ENCODE measurements at regions not wholly inside any gene's neighbourhood (a gene's known extent, or its start where the extent isn't known, plus 50 kb on each side); places are given as distances from the start of the nearest gene placed in this dataset.
"Not testable (repeated sequence)": the region's sequence is repeated elsewhere in the genome, so short reads cannot be mapped to it uniquely, and the experiment has no call there.

GRCh38 chr6:84635081-84635761, 129.2 kb downstream of the TBX18 start:
- DNase-seq = no peak

DNA sequence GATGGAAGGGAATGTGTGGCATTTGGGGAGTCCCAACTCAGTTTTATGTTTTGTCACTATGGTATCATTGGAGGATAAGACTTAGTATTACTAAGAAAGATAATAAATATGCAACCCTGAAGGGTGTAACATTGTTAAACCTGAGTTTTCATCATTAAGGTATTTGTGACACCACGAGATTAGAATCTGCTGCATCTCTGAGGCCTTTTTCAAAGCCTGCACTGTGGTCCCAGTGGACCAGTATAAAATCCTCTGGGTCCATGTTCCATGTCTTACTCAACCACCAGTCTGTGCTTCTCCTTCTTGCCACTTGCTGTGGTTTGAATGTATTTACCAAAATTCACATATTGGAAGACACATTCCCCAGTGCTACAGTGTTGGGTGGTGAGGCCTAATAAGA, 130.6 kb downstream of the TBX18 start:
- no peak for DNase-seq

- DNase-seq = not testable (repeated sequence)
Observed at GRCh38 chr6:84626527-84626926, 137.9 kb downstream of the TBX18 start.

DNA sequence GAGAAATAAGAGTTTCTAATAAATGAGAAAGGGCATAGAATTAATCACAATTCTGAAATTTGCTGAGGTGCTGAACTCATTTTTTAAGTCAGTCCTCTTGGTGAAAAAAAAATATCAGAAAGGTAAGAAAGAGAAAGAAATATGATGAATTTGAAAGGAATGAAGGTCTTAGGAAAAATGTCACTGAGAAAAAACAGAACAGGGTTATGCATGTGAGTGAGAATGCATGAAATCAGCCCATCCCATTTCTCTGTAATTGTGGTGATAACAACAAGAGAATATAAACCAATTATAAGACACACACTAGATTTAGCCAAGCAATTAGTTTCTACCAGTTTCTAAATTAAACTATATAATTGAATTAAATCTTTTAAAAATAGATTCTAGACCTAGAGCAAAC, 138.9 kb downstream of the TBX18 start:
- no peak for DNase-seq

- DNase-seq = no peak
Observed at GRCh38 chr6:84623956-84624680, 140.3 kb downstream of the TBX18 start.

DNA sequence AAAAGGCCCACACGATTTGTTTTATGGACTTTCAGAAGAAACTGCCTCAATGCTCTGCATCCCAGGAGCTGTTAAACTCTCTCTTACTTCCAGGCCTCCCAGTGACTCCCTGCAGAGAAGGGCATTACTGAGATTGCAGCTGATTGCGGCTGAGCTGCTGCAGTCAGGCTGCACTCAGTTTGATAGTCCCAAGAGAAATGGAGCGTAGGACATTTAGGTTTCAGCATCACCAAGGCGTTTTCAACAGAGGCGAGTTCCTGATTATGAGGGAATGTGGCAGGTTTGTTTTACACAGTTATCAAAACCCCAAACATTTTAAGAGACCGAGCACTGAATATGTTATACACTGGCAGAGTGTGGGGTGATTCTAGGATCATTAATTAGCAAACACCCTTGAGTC, 145.6 kb downstream of the TBX18 start:
- DNase-seq = no peak

DNA sequence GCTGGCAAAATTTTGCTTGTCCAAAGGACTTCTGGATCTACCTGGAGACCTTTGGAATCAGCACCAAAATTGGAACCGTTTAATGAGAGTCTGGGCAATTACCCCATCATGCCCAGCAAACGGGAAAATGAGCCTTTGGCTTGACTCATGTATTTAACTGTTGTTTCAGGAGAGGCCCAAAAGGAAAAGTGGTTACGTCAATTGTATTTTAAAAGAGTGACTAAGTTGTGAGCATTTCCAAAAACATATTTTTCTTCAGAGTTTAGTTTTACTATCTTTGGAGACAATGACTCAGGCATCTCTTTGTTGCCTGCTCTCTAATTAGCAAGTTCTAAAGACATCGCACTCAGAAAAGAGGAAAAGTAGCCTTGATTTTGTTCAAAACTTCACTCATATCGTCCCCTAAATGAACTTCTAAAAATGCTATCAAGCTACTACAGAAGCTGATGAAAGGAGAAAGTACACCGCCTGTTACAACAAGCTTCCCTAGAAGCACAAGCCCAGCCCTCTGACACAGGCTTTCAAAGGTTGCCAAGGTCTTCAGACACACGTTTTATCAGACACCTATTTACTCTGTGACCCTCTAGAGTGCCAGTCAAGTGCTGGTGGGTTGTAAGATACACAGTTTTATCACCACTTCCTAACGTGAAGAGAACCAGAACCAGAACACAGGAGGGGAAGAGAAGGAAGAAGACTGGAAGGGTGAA, 146.2 kb downstream of the TBX18 start:
- no peak for DNase-seq

DNA sequence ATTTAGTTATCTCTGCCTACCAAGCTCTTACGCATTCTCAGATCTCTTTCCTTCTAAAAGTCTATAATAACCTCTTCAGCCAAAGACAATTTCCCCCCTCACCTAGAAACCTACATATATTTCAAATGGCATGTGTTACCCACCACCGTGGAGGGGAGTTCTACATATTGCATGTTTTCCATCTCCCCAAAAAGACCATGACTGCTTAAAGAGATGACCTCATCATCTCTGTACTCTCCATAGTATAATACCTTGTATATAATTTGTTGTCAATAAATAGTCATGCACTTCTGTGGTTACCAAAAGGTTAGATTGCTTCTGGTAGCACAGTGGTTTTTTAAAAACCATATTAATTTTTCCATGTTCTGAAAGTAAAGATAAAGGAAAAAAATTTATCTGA, 148.4 kb downstream of the TBX18 start:
- DNase-seq = no peak

DNA sequence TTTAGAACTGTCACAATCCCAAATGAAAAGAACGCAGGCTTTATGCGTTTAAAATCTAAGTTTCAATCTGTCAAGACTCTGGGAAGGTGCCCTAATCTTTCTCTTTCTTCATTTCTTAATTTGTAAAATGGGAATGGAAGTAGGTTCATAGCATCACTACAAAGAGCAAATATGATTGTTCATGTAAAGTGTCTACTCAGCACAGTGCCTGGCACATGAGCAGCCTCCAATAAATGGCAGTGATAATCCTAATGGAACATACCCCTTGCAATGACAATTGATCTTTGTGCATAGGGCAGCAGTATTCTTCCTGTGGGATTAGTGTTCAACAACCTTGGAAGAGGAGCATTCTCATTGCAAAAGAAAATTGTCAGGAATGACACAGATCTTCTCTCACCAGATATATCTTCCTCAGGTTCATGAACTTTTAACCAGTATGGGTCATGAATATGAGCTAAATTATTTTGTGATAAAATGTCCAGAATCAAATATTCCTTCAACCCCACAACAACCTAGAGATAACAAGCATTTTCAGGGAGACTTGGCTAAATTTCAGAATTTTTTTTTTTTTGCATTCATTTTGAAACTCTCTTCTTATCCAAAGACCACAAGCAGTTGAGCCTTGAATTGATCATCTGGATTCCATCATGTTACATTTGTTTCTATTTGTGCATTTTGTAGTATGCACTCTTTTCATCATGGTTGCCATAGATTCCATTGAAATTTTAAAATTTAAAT, 149.1 kb downstream of the TBX18 start:
- DNase-seq = no peak

DNA sequence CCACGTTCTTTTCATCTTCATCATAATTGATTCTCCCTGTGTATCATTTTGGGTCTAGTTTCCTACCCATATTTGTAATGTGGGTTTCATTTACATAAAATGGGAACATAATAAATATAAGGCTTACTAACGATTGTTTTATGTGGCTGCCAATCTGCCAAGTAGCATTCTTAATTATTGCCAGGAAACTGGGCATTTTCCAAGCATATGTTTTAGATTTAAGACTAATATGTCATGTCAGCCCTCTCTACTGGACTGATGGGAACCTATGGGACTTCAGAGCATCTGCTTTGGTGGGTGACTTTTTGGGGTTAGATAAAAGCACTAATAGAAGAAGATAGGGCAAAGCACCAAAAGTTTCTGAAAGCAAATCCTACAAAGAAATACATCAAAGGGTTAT, 157.5 kb downstream of the TBX18 start:
- no peak for DNase-seq

DNA sequence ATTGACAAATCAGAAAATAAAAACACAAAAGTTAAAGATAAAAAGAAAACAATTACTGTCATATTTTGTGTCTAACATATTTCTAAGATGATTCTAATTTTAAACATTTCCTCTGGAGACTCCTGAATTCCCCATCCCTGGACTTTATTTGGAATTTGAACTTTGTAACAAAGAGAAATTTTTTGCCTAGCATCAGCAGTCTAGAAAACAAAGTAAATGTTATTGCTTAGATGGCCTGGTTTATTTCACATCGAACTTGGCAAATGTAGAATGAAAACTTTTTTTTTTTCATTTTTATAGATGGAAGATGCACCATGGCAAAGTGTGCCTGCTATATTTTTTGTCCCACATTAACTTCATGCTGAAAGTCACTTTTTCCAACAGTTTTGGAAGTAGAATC, 159.1 kb downstream of the TBX18 start:
- DNase-seq = no peak

GRCh38 chr6:84601366-84601765, 163.0 kb downstream of the TBX18 start:
- DNase-seq = no peak

- DNase-seq = no peak
Observed at GRCh38 chr6:84599991-84600390, 164.4 kb downstream of the TBX18 start.

DNA sequence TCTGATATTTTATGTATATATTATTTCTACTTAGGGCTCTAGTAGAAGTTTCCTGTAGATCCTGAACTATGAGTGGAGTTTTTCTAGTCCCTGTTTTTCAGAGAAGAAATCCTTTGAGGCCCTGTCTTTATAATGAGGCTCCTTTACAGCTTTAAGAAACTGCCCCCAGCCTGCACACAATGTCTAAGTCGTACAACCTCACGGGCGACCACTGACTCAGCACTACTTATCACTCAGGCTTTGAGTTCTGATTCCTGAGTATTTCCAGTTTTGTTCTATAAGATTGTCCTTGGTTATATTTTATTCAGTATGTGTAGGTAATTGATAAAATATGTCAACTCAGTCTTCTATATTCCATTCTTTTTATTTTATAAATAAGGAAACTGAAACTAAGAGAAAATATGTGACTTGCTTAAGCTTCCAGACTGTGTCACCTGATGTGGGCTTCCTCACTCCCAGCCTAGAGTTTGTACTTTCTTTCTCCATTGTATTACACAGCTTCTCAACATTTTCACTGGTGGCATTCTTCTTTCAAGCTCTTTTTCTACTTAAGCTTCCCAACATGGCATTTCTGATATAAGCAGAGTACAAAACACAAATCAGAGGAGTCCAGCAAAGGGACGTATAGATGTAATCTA, 167.0 kb downstream of the TBX18 start:
- no peak for DNase-seq

GRCh38 chr6:84596488-84596887, 167.9 kb downstream of the TBX18 start:
- DNase-seq = no peak

DNA sequence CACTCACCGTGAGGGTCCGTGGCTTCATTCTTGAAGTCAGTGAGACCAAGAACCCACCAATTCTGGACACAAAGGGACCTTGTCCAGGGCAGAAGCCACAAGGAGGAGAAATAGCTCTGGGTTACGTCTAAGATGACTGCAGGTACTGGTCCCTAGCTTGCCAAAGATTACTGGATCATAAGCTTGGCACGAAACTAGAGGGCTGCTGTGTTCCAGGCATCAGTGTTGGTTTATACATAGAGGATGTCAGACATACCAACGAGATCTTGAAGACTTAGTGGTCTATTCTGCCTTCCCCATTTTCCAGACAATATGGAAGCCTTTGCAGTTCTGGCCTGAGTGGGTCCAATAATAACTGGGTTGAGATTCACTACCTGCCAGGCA, 175.7 kb downstream of the TBX18 start:
- peak; percentile 46 for DNase-seq

GRCh38 chr6:84587994-84588696, 176.3 kb downstream of the TBX18 start:
- peak; percentile 82 for DNase-seq

DNA sequence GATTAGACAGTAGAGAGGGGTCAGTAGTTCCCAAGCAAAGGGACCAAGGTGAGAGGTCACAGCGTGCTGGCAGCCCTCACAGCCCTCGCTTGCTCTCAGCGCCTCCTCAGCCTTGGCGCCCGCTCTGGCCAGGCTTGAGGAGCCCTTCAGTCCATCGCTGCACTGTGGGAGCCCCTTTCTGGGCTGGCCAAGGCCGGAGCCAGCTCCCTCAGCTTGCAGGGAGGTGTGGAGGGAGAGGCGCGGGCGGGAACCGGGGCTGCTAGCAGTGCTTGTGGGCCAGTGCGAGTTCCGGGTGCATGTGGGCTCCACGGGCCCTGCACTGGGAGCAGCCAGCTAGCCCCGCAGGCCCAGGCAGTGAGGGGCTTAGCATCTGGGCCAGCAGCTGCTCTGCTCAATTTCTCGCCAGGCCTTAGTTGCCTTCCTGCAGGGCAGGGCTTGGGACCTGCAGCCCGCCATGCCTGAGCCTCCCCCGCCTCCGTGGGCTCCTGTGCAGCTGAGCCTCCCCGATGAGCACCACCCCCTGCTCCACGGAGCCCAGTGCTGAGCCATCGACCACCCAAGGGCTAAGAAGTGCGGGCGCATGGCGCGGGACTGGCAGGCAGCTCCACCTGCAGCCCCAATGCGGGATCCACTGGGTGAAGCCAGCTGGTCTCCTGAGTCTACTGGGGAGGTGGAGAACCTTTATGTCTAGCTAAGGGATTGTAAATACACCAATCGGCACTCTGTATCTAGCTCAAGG, 177.0 kb downstream of the TBX18 start:
- DNase-seq = not testable (repeated sequence)

DNA sequence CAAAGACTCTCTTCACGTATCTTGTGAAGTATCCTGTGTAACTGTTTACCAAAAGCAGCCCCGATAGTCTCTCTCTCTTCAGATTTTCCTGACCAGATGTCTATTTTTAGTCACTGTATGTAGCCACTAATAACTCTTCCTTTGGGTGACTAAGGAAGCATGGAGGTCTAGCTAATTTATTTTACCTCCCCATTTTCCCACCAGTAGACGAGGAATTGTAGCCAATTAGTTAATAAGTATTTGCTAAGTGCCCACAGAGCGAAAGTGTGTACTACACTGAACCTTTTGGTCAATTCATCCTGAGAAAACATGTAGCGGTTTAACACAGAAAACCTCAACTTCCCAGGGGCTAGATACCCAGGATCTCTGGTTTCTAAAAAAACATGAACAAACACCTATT, 180.6 kb downstream of the TBX18 start:
- DNase-seq = no peak

DNA sequence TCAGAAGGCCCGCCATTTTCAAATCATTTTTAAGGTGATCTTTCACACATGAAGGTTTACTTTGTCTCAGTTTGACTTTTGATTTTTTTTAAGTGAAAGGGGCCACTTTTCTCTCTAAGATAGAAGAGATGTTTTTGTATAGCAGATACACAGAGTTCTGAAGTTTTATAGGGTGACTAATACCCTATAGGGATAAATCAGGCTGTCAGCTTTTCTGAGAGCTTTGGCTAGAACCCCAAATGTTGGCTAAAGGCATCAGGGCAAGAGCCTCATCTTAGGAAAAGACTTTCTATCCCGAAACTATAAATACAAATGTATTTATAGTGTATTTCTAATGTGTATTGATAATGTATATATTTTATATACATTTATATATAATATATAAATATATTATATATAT, 181.4 kb downstream of the TBX18 start:
- DNase-seq = no peak

GRCh38 chr6:84581494-84582259, 182.7 kb downstream of the TBX18 start:
- no peak for DNase-seq

Data from GDM1 (cell line).